HG03280 (cell line): ENCODE measurements at regions not wholly inside any gene's neighbourhood (a gene's known extent, or its start where the extent isn't known, plus 50 kb on each side); places are given as distances from the start of the nearest gene placed in this dataset.

Source experiments
- ATAC-seq: cut with Tn5 transposase; IDR thresholded peaks from one replicate; pipeline ENCODE4 v1.9.1; 2021; ENCODE audit warnings: mild to moderate bottlenecking, moderate library complexity; ENCODE audit not compliant: unreplicated experiment

- no peak for ATAC-seq
These were observed 114.7 kb upstream of the DOCK10 start for GRCh38 chr2:225156853-225157451.

GRCh38 chr2:225140723-225141122, 98.5 kb upstream of the DOCK10 start:
- ATAC-seq, result no peak

DNA sequence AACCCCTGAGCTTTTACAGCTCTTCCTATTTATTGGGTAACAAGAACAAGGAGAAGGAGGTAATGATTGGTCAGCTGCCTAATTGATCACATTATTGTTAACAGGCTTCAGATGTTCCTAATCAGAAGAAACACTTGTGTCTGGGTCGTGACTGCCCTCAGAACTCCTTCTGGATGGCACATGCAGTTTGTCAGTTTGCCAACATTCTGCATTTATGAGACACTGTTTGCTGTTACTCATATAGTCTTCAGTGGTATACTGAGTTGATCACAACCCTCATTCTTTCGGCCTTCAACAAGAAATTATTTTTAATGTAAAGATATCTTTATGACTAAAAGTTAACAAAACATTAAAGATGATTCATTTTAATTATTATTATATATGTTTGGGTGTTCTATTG, 95.7 kb upstream of the DOCK10 start:
- ATAC-seq, result no peak

- ATAC-seq, result no peak
These were observed 94.3 kb upstream of the DOCK10 start for GRCh38 chr2:225136552-225136951.

DNA sequence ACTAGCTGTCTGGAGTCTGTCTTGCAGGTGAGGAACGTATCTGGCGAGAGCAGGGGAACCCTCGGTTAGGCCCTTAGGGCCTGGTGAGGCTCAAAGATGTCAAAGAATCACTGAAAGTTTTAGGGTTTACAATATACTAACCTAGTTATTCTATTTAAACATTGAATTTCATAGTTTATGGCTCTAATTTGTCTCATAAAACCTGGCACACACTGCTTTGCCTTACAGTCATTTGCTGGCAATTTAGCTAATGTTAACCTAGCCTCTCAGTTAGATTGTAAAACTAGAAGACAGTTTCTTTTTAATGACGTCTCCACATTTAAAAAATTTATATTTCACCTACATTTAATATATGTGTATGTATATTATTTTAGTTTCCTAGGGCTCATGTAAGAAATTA, 89.6 kb upstream of the DOCK10 start:
- ATAC-seq, result no peak

- ATAC-seq, result no peak
These were observed 87.8 kb upstream of the DOCK10 start for GRCh38 chr2:225130093-225130492.

DNA sequence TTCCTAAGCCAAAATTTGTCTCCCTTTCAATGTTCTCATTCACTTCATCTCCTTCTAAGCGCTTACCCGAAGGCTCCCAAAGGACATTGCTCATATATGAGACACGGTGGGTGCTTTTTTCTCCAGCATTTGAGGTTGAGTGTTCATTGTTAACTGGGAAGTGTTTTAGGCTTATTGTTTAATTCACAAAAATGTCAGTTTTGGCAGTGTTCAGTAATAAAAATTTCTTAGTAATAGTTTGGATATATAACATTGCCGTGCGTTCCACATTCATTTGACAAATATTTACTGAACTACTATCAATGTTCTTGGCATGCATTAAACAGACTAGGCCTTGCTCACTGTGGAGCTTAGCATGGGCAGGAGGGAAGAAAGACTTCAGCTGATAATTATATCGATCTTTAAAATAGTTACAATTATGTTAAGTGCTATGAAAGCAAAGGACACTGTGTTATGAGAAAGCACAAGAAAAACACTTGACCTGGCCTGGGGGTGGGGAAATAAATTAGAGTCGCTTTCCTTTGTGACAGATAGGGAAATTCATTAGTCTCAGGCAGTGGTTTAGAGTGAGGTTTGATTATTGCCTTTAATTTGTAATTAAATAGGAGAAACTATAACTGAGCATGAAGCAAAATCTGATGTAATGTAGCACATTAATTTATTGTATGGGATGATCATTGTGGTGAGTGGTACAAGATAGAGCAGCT, 82.2 kb upstream of the DOCK10 start:
- no peak for ATAC-seq

DNA sequence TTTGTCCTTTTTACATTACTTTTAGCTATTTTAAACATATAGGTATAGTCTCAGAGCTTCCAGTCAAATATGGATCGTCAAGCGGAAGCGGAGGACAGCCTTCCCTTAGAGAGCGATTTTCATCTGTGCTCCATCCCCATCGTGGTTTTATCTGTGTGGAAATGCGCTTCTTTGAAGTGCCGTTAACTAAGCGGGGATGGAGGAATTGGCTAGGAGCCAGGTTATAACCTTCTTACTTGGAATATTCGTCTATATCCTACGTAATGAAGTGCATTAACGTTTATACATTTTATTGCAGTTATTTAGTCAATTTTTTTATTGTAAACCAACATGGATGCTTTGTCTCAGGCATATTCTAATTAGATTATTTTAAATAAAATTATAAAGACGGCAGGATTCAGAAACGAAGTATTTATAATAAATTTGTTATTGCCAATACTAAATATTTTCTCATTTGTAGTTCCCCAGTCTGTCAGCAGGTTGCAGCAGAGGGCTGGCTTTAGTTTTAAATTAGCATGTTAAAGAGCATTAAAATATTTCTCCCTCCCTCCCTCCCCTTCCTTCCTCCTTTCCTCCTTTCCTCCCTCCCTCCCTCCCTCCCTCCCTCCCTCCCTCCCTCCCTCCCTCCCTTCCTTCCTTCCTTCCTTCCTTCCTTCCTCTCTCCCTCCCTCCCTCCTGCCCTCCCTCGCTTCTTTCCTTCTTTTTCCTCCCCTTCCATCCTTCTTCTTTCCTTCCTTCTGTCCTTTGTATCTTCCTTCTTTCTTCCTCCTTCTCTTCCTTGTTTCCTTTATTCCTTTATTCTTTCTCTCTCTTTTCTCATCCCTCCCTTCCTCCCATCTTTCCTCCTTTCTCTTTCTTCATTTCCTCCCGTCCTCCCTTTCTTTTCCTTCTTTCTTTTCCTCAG, 80.6 kb upstream of the DOCK10 start:
- no peak for ATAC-seq

GRCh38 chr2:225122007-225122406, 79.7 kb upstream of the DOCK10 start:
- no peak for ATAC-seq

DNA sequence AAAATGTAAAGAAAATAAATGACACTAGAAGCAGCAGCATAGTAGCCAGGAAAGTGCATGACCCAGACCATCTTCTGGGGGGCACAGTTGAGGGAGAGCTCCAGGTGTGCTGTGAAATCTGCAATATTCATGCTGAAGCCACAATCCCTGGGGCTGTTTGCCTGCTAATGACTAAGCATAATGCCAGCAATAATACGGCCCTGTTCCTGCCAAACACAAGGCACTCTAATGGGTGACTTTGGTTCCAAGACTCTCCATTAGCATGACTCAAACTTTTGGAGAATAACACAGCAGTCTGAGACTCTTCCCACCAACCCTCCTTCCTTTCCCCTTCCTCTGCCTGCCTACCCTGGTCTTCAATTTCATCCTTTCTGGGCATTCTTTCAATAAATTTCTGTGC, 77.9 kb upstream of the DOCK10 start:
- ATAC-seq, result no peak

DNA sequence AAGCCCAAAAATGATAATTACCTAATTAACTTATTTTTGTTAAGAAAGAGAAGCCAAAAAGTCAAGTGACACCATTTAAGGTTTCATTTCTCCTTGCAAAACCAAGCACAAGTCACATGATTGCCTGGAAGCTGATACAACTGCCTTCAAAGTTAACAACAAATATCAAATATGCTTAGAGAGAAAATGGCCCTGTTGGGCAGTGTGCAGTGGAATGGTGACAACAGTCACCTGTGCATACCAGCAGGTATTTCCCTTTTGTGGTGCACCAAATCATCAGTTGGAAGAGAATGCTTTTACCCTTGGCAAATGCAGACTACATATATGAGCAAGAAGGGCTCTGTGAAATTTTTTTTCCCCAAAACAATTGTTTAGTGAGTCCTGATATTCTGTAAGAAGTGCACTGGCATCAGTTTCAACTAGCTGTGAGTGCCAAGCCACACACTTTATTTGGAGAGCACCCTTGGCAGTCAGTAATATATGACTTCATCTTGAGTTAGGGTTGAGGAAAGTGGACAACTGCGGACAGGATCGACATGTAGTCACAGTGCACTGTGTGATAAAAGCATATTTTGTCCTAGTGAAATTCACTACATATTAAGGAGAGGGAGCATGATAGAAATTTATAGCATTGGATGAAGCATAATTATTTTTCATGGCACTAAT, 74.9 kb upstream of the DOCK10 start:
- ATAC-seq, result no peak

DNA sequence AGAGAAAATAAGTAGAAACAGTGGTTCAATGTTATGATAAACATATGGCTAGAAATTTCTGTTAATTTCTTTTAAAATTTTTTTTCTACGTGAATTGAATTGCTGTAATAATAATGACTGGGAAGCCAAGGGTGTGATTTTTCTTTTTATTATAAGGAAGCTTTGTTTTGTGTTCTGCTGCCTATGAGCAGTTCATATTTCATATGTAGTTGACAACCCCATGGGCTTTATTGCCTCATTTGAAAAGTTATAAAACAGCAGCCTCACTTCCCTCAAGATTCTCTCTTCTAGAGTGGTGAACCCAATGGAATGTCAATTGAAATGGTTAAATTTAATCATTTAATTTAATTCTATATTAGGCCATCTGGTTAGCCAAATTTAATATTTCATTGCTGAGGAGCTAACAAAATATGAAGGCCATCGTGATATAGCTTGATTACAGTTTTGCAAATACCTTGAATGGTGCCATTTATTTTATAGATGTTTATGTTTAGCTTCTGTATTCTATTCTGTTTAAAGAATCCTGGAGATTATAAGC, 72.6 kb upstream of the DOCK10 start:
- no peak for ATAC-seq

DNA sequence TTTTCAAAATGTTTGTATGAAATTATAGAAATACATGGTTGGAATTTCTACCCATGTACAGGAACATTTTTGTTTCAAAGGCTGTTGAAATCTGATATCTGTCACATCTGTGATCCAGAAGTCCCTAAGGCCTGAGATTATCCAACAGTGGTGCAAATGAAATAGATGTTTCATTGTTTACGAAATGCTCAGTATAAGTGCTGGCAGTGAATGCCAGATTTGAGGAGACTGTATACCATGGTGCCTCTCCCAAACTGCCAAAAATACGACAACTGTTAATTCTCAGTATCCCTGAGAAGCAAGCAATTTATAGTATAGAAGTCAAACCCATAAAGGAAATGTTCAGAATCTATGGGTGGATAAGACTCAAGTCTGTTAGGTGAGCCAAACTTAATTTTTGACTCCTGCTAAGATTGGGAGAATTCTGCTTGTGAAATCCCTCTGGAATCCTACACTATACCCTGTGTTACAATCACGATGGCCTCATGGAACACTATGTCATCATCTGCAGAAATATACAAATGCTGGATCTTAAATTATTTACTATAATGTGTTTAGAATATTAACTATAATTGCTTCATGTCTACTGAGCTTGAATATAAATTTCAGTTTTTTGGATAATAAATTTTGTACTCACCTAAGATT, 71.2 kb upstream of the DOCK10 start:
- no peak for ATAC-seq

- no peak for ATAC-seq
These were observed 70.3 kb upstream of the DOCK10 start for GRCh38 chr2:225112362-225113126.

- no peak for ATAC-seq
These were observed 66.5 kb upstream of the DOCK10 start for GRCh38 chr2:225108805-225109204.

GRCh38 chr2:225104971-225105370, 62.7 kb upstream of the DOCK10 start:
- no peak for ATAC-seq

- ATAC-seq, result no peak
These were observed 62.1 kb upstream of the DOCK10 start for GRCh38 chr2:225104321-225104720.

GRCh38 chr2:225103737-225104141, 61.5 kb upstream of the DOCK10 start:
- no peak for ATAC-seq

DNA sequence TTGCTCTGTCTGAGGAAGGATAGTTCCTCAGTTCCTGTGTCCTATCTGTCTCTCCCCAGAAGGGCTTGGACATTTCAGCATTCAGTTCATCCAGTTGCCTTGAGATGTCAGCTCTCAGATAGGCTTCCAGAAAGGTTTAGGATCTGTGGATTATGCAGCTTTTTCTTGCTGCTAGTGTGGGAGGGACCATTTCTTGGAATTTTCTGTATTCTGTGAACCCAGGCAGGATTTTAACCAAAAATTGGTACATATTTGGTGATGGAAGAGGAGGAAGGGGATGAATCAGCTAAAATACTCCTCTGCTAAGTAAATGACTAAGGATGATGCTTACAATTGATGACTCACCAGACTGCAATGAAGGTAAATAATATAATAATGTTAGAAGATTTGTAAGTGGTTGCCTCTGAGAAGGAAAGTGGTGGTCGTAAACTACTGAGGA, 58.6 kb upstream of the DOCK10 start:
- ATAC-seq, result no peak

- ATAC-seq, result no peak
These were observed 58.0 kb upstream of the DOCK10 start for GRCh38 chr2:225100269-225100668.
